IMR-90 (cell line): ENCODE measurements at regions not wholly inside any gene's neighbourhood (a gene's known extent, or its start where the extent isn't known, plus 50 kb on each side); places are given as distances from the start of the nearest gene placed in this dataset.
A peak's percentile ranks its signal among the peaks of the same experiment; 100 is the strongest.

Source experiments
- ATAC-seq: fragments of 200-7000 bp; cut with Tn5 transposase; 2 replicates; pipeline ENCODE4 v1.9.1; 2020; ENCODE audit warnings: low read depth, mild to moderate bottlenecking, moderate library complexity
- BruUV-seq: library from RNA; stranded (reverse); fragments of 400-500 nt; replicated peaks from 2 replicates; lab custom pipeline; 2021; lab: Mats Ljungman, UMichigan
- CTCF ChIA-PET: fragments of 300-600 bp; formaldehyde crosslinking; extraction: SDS; loops from one replicate; lab custom pipeline; 2021; ENCODE audit warnings: antibody characterized with exemption; lab: Yijun Ruan, JAX
- POLR2A ChIA-PET: fragments of 300-600 bp; sonication (Branson Sonifier 250); formaldehyde crosslinking; loops from one replicate; lab custom pipeline; 2022; ENCODE audit warnings: antibody characterized with exemption; ENCODE audit not compliant: unreplicated experiment; lab: Charles Lee
- DNase-seq: peaks from one replicate; pipeline ENCODE4 v3.0.0; 2013
- H2AFZ ChIP-seq: replicated peaks from 2 replicates; pipeline ENCODE3; 2013; ENCODE audit warnings: low read length, mild to moderate bottlenecking; ENCODE audit not compliant: poor library complexity
- H2AK5ac ChIP-seq: 2 replicates; pipeline ENCODE4 v1.6.1; 2013; ENCODE audit warnings: low read depth, low read length, inconsistent platforms
- H2AK9ac ChIP-seq: replicated peaks from 2 replicates; pipeline ENCODE3; 2013; ENCODE audit warnings: mild to moderate bottlenecking, low read depth, low read length, moderate library complexity; ENCODE audit not compliant: poor library complexity
- H2BK120ac ChIP-seq: 2 replicates; pipeline ENCODE4 v1.6.1; 2013; ENCODE audit warnings: low read depth, low read length, inconsistent platforms
- H2BK15ac ChIP-seq: 3 replicates; pipeline ENCODE4 v1.6.1; 2013; ENCODE audit warnings: low read depth, low read length, inconsistent platforms
- H2BK20ac ChIP-seq: 2 replicates; pipeline ENCODE4 v1.6.1; 2013; ENCODE audit warnings: low read depth, mild to moderate bottlenecking, inconsistent platforms, low read length, moderate library complexity
- H2BK5ac ChIP-seq: 2 replicates; pipeline ENCODE4 v1.6.1; 2013; ENCODE audit warnings: mild to moderate bottlenecking, low read depth, low read length, inconsistent platforms; ENCODE audit not compliant: poor library complexity, severe bottlenecking
- H3K14ac ChIP-seq: replicated peaks from 2 replicates; pipeline ENCODE4 v1.6.1; 2013; ENCODE audit warnings: low read depth, low read length, inconsistent platforms
- H3K18ac ChIP-seq: 2 replicates; pipeline ENCODE4 v1.6.1; 2013; ENCODE audit warnings: low read depth, low read length, control low read depth
- H3K23ac ChIP-seq: 2 replicates; pipeline ENCODE4 v1.6.1; 2013; ENCODE audit warnings: low read depth, low read length, inconsistent platforms
- H3K27ac ChIP-seq: 2 replicates; pipeline ENCODE4 v1.5.1; 2013; ENCODE audit warnings: mild to moderate bottlenecking, control low read depth, low read length; ENCODE audit not compliant: insufficient read depth
- H3K27me3 ChIP-seq: 2 replicates; pipeline ENCODE4 v1.6.1; 2013; ENCODE audit warnings: low read length; ENCODE audit not compliant: control insufficient read depth, insufficient read depth
- H3K36me3 ChIP-seq: 2 replicates; pipeline ENCODE4 v1.6.1; 2013; ENCODE audit warnings: low read length, mixed read lengths; ENCODE audit not compliant: control insufficient read depth, insufficient read depth
- H3K4ac ChIP-seq: 2 replicates; pipeline ENCODE4 v1.6.1; 2013; ENCODE audit warnings: low read depth, low read length, inconsistent platforms
- H3K4me1 ChIP-seq: 2 replicates; pipeline ENCODE4 v1.6.1; 2013; ENCODE audit warnings: low read length, mixed read lengths; ENCODE audit not compliant: control insufficient read depth, insufficient read depth
- H3K4me2 ChIP-seq: 2 replicates; pipeline ENCODE4 v1.6.1; 2013; ENCODE audit warnings: low read depth, mild to moderate bottlenecking, control low read depth, low read length, moderate library complexity
- H3K4me3 ChIP-seq: 2 replicates; pipeline ENCODE4 v1.5.1; 2013; ENCODE audit warnings: low read depth, mild to moderate bottlenecking, control low read depth, low read length, moderate library complexity; ENCODE audit not compliant: insufficient read depth
- H3K56ac ChIP-seq: 2 replicates; pipeline ENCODE4 v1.6.1; 2013; ENCODE audit warnings: low read length, inconsistent platforms; ENCODE audit not compliant: insufficient read depth; ENCODE audit errors: extremely low read depth
- H3K79me1 ChIP-seq, 2 experiments: 2 replicates each; pipeline ENCODE4 v1.6.1; 2013; ENCODE audit warnings: low read length in 2 of 2, inconsistent platforms in 1 of 2, low read depth in 1 of 2
- H3K9ac ChIP-seq: 2 replicates; pipeline ENCODE4 v1.6.1; 2013; ENCODE audit warnings: low read depth, low read length, control low read depth
- H3K9me1 ChIP-seq: 2 replicates; pipeline ENCODE4 v1.6.1; 2013; ENCODE audit warnings: low read length, inconsistent platforms; ENCODE audit not compliant: insufficient read depth
- H3K9me3 ChIP-seq: 2 replicates; pipeline ENCODE4 v1.6.1; 2013; ENCODE audit warnings: low read length; ENCODE audit not compliant: control insufficient read depth, insufficient read depth
- H4K20me1 ChIP-seq: 2 replicates; pipeline ENCODE4 v1.6.1; 2013; ENCODE audit warnings: low read length, inconsistent platforms; ENCODE audit not compliant: insufficient read depth
- H4K5ac ChIP-seq: 2 replicates; pipeline ENCODE4 v1.6.1; 2013; ENCODE audit warnings: mild to moderate bottlenecking, low read depth, low read length, control low read depth
- H4K8ac ChIP-seq, 2 experiments: 2 replicates each; pipeline ENCODE4 v1.6.1; 2013; ENCODE audit warnings: low read depth in 2 of 2, low read length in 2 of 2, control low read depth in 1 of 2, inconsistent platforms in 1 of 2
- H4K91ac ChIP-seq: 2 replicates; pipeline ENCODE4 v1.6.1; 2013; ENCODE audit warnings: low read depth, low read length, inconsistent platforms; ENCODE audit not compliant: insufficient read depth
- CEBPB ChIP-seq: IDR thresholded peaks from 2 replicates; pipeline ENCODE4 v1.6.1; 2012; ENCODE audit warnings: low read depth, low read length, improper control_type of control experiment
- CTCF ChIP-seq: conservative IDR thresholded peaks from 2 replicates; pipeline ENCODE4 v1.5.1; 2012; ENCODE audit warnings: mild to moderate bottlenecking, low read depth, low read length, improper control_type of control experiment
- FOS ChIP-seq: fragments of 150-350 bp; IDR thresholded peaks from 2 replicates; pipeline ENCODE4 v1.6.1; 2016; ENCODE audit warnings: low read depth, low read length
- whole genome bisulfite sequencing, 2 experiments: methylation state at CpG; one replicate each; pipeline versions ENCODE4 v1.1.5 to v1.1.7; 2013; ENCODE audit warnings: missing lambda C conversion rate in 2 of 2; ENCODE audit not compliant: insufficient read length in 1 of 2; ENCODE audit errors: extremely low coverage in 2 of 2; 5-methylcytosine and 5-hydroxymethylcytosine counted together
- dilution Hi-C: fragments of 300-500 bp; cut with HindIII; formaldehyde crosslinking; loops from one replicate; pipeline ENCODE4 v1.14.3; 2018; ENCODE audit warnings: low sequenced_read_pairs; ENCODE audit not compliant: unreplicated experiment
- in situ Hi-C: fragments of 300-500 bp; cut with MboI; formaldehyde crosslinking; loops from 3 replicates; pipeline ENCODE4 v1.14.3; 2019; ENCODE audit warnings: low sequenced_read_pairs, inconsistent platforms, mixed read lengths
- intact Hi-C: fragments of 100-400 bp; cut with micrococcal nuclease; formaldehyde crosslinking; loops from 2 replicates; pipeline ENCODE4 v1.10.0; 2022

GRCh38 chr12:90042920-90043641 lies 334.4 kb upstream of the ATP2B1 start:
- peak; percentile 56 for ATAC-seq
- Histone ChIP-seq H4K91ac (no peak overlapping the region), H4K5ac (no peak overlapping the region), H4K8ac (no peak overlapping the region), H3K27me3 (no peaks in the 10 kb centered on the region), H3K4me2 (no peak overlapping the region), H3K9ac (no peak overlapping the region), H3K4me3 (no peak overlapping the region), H3K36me3 (no peaks in the 10 kb centered on the region), H3K9me1 (no peaks in the 10 kb centered on the region), H3K14ac (no peak overlapping the region), H2BK20ac (no peak overlapping the region), H2AK5ac (no peak overlapping the region), H2AFZ (no peak overlapping the region), H3K9me3 (no peaks in the 10 kb centered on the region), H4K20me1 (no peaks in the 10 kb centered on the region), H3K79me1 (no peaks in the 10 kb centered on the region), H2BK15ac (no peak overlapping the region), H3K27ac (no peak overlapping the region), H3K56ac (no peak overlapping the region), H2BK120ac (no peak overlapping the region), H2BK5ac (no peak overlapping the region), H3K4me1 (peaks cover 2% of the 10 kb centered on the region), H2AK9ac (no peak overlapping the region), H3K18ac (no peak overlapping the region), H3K4ac (no peak overlapping the region), H3K23ac (no peak overlapping the region)
- dilution Hi-C loops (no loop called here), intact Hi-C loops (no loop called here), in situ Hi-C loops (no loop called here)
- peak; percentile 72 for DNase-seq
- TF ChIP-seq CTCF, result no peak
- peak; percentile 3; the same call in 1 of the 2 replicates for TF ChIP-seq CEBPB
- TF ChIP-seq FOS, result 0 out of 2 replicates have a peak, but pooled peaks have one; percentile 7
- CTCF ChIA-PET, result interaction anchor here (0.7 kb wide), 1 partner anchor 477 kb away, joined by 3 read pairs; no protein-coding TSS in a partner anchor
- no CpG with 5 or more reads among the region's 5 CpGs for WGBS, 2 experiments
- POLR2A ChIA-PET, result no interaction called here
- BruUV-seq, result no TSS peak
